ENCODE measurements at regions not wholly inside any gene's neighbourhood (a gene's known extent, or its start where the extent isn't known, plus 50 kb on each side); places are given as distances from the start of the nearest gene placed in this dataset.

DNA sequence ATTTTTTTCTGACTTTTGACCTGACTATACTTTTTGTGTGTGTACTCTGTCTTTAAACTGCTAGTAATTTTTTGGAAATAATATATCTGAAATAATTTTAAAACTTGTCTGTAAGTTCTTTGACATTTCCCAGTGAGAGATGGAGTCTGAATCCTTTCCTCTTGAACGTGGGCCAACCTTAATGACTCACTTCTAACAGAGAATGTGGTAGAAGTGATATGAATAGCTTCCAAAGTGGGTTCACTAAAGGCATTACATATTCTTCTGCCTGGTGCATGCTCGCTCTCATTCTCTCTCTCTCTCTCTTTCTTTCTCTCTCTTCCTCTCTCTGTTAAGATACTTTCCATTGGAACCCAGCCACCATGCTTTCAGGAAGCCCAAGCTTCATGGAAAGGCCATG lies 108.7 kb upstream of the FERMT1 start:
- Mint-ChIP-seq H3K27ac (no peak overlapping the region), H3K36me3 (ENCODE audit: low read depth) (no peaks in the 10 kb centered on the region), H3K9me3 (peaks cover 3% of the 10 kb centered on the region), H3K27me3 (peaks cover 5% of the 10 kb centered on the region), H3K4me1 (ENCODE audit: low read depth) (no peaks in the 10 kb centered on the region), H3K4me3 (no peak overlapping the region)
- no peaks in the 10 kb centered on the region for H3K36me3 ChIP-seq (ENCODE audit: insufficient read depth, low read length)
- no peaks in the 10 kb centered on the region for H3K9me3 ChIP-seq (ENCODE audit: control insufficient read depth in 1 of 2, insufficient read depth in 1 of 2, low read length in 2 of 2)
- ChIA-PET POLR2A (no interaction called here), CTCF (no interaction called here)
- H3K27me3 ChIP-seq (ENCODE audit: control insufficient read depth in 1 of 2, insufficient read depth in 2 of 2, low read length in 2 of 2), result no peaks in the 10 kb centered on the region
- H3K27ac ChIP-seq (ENCODE audit: low read depth in 1 of 2, low read length in 2 of 2), result no peak overlapping the region
- no peaks in the 10 kb centered on the region for H3K4me1 ChIP-seq (ENCODE audit: insufficient read depth, low read length)
- ATAC-seq (ENCODE audit: poor library complexity), result no peak
- DNase-seq, result no peak
- intact Hi-C loops (cut with DNase I, micrococcal nuclease), result no loop called here
- TF ChIP-seq CTCF (IDR thresholded peaks at IDR 0.05), result no peak
- no peak overlapping the region for H3K4me3 ChIP-seq (ENCODE audit: low read length)

DNA sequence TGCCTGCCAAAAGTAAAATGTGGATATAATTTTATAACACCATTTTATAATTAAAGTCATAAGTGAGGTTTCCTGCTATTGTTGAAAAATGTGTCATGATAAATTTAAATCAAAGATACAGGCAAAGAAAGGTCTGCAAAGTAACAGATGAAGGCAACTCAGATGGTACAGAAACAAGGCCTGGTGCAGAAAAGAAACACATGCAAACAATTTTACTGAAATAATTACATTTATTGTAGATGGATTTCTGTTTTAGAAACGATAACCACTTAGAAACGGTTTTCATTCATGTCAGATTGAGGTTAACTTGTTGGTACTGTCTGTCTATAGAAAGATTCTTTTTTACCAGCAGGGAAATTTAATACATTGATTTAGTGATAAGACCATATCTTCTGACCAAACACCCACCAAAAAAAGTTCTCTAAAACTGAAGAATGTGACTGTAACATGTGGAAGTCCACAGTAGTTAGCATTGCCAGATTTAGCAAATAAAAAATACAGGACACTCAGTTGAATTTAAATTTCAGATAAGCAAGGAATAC lies 105.5 kb upstream of the FERMT1 start:
- no peak overlapping the region for H3K4me3 ChIP-seq (ENCODE audit: low read length)
- H3K27me3 ChIP-seq (ENCODE audit: control insufficient read depth in 1 of 2, insufficient read depth in 2 of 2, low read length in 2 of 2), result no peaks in the 10 kb centered on the region
- ChIA-PET CTCF (no interaction called here), POLR2A (no interaction called here)
- H3K4me1 Mint-ChIP-seq (ENCODE audit: low read depth), result no peaks in the 10 kb centered on the region
- H3K4me1 ChIP-seq (ENCODE audit: insufficient read depth, low read length), result no peaks in the 10 kb centered on the region
- H3K27ac ChIP-seq (ENCODE audit: low read depth in 1 of 2, low read length in 2 of 2), result no peak overlapping the region
- H3K36me3 ChIP-seq (ENCODE audit: insufficient read depth, low read length), result no peaks in the 10 kb centered on the region
- no peak for TF ChIP-seq CTCF (IDR thresholded peaks at IDR 0.05)
- no peaks in the 10 kb centered on the region for H3K36me3 Mint-ChIP-seq (ENCODE audit: low read depth)
- no peak overlapping the region for H3K4me3 Mint-ChIP-seq
- ATAC-seq (ENCODE audit: poor library complexity) (no peak), DNase-seq (no peak)
- no peak overlapping the region for H3K27ac Mint-ChIP-seq
- intact Hi-C loops (cut with DNase I, micrococcal nuclease), result no loop called here
- peaks cover 0 to 5% of the 10 kb centered on the region in 2 experiments for H3K9me3 ChIP-seq (ENCODE audit: control insufficient read depth in 1 of 2, insufficient read depth in 1 of 2, low read length in 2 of 2)
- peaks cover 7% of the 10 kb centered on the region for H3K9me3 Mint-ChIP-seq
- peaks cover 5% of the 10 kb centered on the region for H3K27me3 Mint-ChIP-seq

GRCh38 chr20:6213311-6213710 lies 90.5 kb upstream of the FERMT1 start:
- no peak for TF ChIP-seq CTCF (IDR thresholded peaks at IDR 0.05)
- Mint-ChIP-seq H3K4me1 (ENCODE audit: low read depth) (no peaks in the 10 kb centered on the region), H3K36me3 (ENCODE audit: low read depth) (no peaks in the 10 kb centered on the region), H3K27me3 (peaks cover 12% of the 10 kb centered on the region), H3K27ac (no peak overlapping the region), H3K9me3 (no peaks in the 10 kb centered on the region), H3K4me3 (no peak overlapping the region)
- no peak for ATAC-seq (ENCODE audit: poor library complexity)
- no peaks in the 10 kb centered on the region for H3K36me3 ChIP-seq (ENCODE audit: insufficient read depth, low read length)
- peaks cover 0 to 5% of the 10 kb centered on the region in 2 experiments for H3K9me3 ChIP-seq (ENCODE audit: control insufficient read depth in 1 of 2, insufficient read depth in 1 of 2, low read length in 2 of 2)
- no peak overlapping the region for H3K4me3 ChIP-seq (ENCODE audit: low read length)
- DNase-seq, result no peak
- no peaks in the 10 kb centered on the region for H3K27me3 ChIP-seq (ENCODE audit: control insufficient read depth in 1 of 2, insufficient read depth in 2 of 2, low read length in 2 of 2)
- POLR2A ChIA-PET, result no interaction called here
- H3K27ac ChIP-seq (ENCODE audit: low read depth in 1 of 2, low read length in 2 of 2), result no peak overlapping the region
- H3K4me1 ChIP-seq (ENCODE audit: insufficient read depth, low read length), result no peaks in the 10 kb centered on the region
- CTCF ChIA-PET, result no interaction called here
- intact Hi-C loops (cut with DNase I, micrococcal nuclease), result no loop called here
